GM13976 (cell line): ENCODE measurements at regions not wholly inside any gene's neighbourhood (a gene's known extent, or its start where the extent isn't known, plus 50 kb on each side); places are given as distances from the start of the nearest gene placed in this dataset.

Experiments
- DNase-seq: peaks from one replicate; pipeline ENCODE4 v3.0.0; 2012; ENCODE audit warnings: low spot score
- CTCF ChIP-seq: IDR thresholded peaks from 2 replicates; pipeline ENCODE4 v1.5.1; 2012; ENCODE audit warnings: borderline replicate concordance, mild to moderate bottlenecking; ENCODE audit not compliant: insufficient read depth; ENCODE audit errors: extremely low read depth, missing control alignments, control extremely low read depth
- in situ Hi-C: fragments of 300-500 bp; cut with MboI; formaldehyde crosslinking; loops from one replicate; pipeline ENCODE4 v1.12.0; 2022; ENCODE audit warnings: low sequenced_read_pairs, mixed read lengths, inconsistent platforms; ENCODE audit not compliant: unreplicated experiment

DNA sequence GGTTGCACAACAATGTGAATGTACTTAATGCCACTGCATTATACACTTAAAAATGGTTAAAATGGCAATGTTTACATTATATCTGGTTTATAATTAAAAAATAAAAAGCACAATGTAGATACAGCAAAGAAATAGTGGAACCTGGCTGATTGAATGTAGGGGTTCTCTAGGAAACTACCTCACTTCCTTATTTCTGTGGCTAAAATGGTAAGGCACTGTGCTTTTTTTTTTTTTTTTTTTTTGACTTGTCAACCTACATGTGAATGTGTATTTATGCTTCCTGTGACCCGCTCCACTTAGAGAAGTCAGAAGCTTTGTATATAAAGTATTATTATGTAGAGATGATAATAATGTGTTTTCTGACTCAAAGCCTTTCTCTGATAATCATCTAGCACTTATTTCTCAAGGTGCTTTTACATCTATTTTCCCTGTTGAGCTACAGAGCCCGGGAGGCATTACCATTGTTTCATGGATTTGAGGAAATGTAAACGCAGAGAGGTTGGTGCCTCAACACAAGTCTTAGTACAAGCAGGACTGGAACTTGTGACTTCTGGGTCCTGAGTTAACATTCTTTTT lies 55.0 kb downstream of the SOX4 start:
- peak; percentile 67 for DNase-seq
- in situ Hi-C loops, result no loop called here
- no peak for TF ChIP-seq CTCF

DNA sequence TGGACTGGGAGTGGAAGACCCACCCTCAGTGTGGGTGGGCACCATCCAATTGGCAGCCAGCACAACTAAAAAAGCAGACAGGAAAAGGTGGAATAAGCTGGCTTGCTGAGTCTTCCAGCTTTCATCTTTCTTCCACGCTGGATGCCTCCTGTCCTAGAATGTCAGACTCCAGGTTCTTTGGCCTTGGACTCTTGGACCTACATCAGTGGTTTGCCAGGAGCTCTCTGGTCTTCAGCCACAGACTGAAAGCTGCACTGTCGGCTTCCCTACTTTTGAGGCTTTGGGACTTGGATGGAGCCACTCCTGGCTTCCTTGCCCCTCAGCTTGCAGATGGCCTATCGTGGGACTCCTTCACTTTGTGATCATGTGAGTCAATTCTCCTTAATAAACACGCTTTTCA lies 59.8 kb downstream of the SOX4 start:
- in situ Hi-C loops, result no loop called here
- no peak for DNase-seq

DNA sequence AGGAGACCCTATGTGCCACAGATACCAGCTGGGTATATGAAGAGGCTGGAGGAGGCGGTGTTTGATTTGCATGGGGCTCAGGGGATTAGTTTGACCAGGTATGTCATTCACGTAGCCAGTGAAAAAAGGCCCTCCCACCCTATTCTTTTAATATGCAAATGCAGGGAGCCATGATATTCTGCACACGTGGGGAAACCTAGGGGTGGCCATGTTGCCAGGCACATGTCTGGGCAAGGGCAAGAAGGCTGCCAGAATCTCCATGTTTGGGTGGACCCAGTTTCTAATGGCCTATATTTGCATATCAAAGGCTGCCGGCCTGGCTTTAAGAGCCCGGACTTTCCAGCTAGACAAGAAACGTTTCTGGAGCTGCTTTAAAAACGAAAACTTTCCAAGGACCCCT lies 60.4 kb downstream of the SOX4 start:
- in situ Hi-C loops, result no loop called here
- no peak for TF ChIP-seq CTCF
- no peak for DNase-seq

More for the DNA sequence above, 59.8 kb downstream of the SOX4 start:
- no peak for TF ChIP-seq CTCF

GRCh38 chr6:21654361-21654760 lies 60.8 kb downstream of the SOX4 start:
- in situ Hi-C loops, result no loop called here
- no peak for DNase-seq
- no peak for TF ChIP-seq CTCF

DNA sequence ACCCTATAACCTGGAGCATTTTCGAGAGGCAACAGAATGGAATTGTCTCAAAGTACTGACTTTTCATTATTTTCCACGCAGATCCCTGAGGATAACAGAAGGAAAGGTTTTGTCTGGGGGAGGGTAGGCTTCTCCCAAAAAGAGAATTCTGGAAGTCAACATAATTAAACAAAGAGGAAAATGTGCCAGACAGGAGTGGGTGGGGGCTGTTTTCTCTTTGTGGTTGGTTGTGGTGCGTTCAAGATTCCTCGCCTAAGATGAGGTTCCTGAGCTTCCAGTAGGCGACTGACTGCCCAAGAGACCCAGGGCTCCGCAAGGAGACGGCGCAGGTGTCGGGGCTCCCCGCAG lies 70.4 kb downstream of the SOX4 start:
- DNase-seq, result no peak
- TF ChIP-seq CTCF, result no peak
- in situ Hi-C loops, result no loop called here

DNA sequence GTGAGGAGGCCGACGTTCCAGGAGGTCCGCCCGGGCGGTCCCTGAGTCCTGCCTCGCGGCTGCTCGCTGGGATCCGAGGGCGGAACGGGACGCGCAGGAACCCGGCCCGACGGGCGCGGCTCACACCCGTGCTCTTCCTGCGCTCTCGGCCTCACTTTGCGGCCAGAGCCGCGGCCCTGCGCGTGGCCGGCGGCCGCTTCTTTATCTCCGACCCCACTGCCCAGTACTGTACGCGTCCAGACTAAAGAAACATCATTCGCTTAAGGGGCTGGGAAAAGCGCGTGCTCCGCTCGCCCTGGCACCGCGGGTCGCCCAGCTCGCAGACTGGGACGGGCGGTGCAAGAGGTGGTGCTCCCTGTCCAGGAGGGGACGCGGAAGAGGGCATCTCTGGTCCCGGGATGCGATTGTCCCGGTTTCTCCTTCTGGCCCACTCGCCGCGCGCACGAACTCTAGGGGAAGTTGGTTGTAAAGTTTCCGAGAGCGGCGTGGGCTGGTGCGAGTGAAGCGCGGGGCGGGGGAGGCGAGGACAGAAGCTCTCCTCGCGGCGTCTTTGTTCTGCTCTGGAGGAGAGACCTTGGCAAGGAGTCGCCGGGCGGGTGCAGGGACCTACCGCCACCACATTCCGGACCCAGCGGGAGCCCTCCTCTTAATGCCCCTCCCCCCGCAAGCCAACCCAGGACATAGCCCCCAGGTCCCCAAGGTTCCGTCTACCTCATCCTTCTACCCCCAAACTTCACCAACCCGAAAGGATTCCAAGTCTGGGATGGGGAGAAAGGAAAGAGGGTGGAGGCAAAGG lies 71.0 kb downstream of the SOX4 start:
- in situ Hi-C loops, result no loop called here
- DNase-seq, result peak; percentile 43
- no peak for TF ChIP-seq CTCF
